Activated naive CD8-positive, alpha-beta T cell treated with anti-CD3 and anti-CD28 coated beads, Interleukin-2, amount 50 U/mL, for 16 hours (primary cell): ENCODE measurements at regions not wholly inside any gene's neighbourhood (a gene's known extent, or its start where the extent isn't known, plus 50 kb on each side); places are given as distances from the start of the nearest gene placed in this dataset.

Experiments used
- DNase-seq: peaks from one replicate; pipeline ENCODE4 v3.0.0-alpha.2; 2020; ENCODE audit warnings: low read depth, low spot score

DNA sequence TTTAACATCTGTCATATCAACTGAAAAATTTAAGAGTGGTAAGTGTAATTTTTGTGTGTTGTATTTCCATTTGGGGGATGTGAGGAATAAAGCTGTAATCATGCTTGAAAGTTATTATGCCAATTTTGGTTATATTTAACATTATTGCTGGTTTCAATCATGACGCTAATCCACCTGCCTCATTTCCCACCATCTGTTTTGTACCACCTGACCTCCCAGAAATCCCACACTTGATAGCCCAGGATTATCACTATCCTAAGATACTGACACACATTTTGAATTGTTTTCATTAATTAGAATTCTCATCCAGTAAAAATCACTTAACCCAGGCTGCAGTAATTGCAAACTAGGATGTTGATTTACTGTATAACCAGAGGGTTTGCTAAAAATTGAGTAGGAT, 1119.8 kb downstream of the AACS start:
- no peak for DNase-seq

DNA sequence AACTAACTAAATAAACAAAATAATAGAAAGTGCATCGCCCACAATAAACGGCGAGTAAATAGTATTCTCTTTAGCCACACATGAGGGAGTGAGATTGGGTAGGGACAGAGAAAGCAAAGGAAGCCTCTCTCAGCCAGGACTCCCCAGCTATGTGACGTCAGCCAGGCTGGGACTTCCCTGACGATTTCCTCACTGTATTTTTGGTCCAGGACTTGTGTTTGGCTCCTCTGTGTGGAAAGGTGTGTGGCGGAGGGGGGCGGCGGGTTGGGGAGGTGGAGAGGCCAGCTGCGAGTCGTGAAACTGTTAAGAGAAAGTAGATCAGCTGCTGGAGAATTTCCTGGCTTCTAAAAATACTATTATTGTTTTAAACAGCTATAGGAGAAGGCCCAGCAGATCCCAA, 1124.6 kb downstream of the AACS start:
- DNase-seq = no peak

DNA sequence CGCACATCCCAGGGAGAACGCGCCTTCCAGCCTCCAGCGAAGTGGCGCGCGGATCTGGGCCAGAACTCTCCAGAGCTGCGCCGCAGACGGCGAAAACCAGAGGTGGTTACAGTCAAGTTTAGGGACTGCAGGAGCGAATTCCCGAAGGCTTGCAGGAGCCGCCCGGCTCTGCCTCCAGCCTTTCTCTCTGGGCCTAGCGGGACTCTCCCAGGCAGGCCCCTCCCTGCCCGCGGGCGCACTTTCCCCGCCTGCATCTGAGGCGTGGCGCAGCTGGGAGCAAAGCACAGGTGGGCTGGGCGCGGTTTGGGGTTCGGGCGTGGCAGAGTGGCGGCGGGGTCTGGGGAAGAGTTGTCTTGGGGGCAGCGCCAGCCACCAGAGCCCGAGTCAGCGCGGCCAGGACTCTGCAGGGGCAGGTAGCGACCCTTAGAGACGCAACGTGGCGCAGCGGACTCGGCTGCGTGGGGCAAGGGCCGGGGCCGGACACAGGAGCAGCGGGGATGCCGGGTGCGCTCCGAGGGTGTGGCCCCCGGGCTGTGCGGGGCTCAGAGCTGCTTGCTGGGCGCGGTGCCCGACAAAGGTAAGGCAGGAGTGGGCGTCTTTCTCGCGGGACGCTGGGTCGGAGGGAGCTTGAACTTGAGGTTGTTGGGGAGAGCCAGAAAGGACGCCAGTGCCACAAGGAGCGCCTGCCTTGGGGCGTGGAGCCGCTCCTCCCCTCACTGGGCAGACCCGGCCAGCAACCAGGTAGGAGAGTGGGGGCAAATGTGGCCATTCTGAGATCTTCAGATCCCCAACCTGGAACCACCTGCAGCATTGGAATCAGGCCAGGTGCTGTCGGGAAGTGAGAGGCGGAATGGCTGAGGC, 1126.0 kb downstream of the AACS start:
- DNase-seq = no peak

DNA sequence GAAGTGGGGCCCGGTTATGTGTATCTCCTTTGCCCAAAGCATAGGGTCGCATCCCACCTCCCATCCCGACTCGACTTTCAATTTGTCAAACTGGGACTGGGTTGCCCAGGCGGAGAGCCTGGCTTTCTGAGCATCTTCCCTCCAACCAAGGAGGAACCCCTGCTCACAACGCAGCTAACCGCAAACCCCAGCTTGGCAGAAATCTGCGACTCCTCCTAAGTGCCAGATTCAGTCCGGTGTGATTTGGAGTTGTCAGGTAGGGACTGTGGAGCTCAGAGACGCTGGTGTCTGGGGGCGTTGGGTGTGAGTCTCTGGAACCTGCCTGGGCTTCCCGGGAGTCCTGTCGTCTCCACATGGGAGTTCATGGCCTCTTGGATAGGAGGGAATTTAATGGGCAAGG, 1126.7 kb downstream of the AACS start:
- DNase-seq = no peak

DNA sequence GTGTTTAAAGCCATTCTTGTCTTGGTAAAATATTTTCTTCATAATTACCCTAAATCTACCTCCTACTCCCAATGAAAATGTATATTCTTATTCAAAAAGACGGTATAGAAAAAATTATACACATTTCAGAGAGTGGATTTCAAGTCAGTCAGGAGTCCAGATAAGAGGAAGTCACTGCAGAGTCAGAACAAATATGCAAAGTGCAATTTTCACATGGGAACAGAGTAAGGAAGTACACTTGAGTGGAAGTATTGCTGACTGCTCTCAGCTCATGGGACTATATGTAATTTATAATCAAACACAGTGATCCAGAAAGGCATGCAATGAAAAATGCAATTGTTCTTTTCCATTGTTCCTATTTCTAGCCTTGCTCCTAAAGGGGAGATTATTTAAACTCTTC, 1128.0 kb downstream of the AACS start:
- DNase-seq = no peak

DNA sequence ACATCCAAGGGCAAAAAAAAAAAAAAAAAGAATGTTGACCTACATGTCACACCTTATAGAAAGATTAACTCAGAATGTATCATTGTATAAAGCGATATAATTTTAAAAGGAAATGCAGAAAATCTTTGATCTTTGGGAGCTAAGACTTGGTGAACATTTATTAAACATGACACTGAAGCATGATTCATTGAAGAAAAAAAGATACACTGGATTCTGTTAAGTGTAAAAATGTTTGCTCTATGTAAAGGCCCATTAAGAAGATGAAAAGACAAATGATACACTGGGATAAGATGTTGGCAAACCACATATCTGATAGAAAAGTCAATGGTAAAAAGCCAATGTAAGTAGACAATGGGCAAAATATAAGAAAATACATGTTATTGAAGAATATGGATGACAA, 1131.0 kb downstream of the AACS start:
- DNase-seq = no peak

DNA sequence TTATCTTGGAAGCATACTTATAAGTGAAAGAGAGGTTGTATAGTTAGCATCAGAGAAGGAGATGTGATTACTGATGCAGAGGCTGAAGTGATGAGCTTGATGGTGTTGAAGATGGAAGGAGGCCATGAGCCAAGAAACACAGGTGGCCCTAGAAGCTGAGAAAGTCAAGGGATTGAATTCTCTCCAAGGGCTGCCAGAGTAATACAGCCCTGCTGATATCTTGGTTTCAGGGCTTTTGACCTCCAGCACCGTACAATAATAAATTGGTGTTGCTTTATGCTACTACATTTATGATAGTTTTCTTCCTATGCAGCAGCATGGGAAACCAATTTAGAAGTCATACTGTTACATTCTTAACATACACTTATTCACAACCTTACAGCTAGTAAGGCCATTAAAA, 1133.3 kb downstream of the AACS start:
- DNase-seq = no peak

DNA sequence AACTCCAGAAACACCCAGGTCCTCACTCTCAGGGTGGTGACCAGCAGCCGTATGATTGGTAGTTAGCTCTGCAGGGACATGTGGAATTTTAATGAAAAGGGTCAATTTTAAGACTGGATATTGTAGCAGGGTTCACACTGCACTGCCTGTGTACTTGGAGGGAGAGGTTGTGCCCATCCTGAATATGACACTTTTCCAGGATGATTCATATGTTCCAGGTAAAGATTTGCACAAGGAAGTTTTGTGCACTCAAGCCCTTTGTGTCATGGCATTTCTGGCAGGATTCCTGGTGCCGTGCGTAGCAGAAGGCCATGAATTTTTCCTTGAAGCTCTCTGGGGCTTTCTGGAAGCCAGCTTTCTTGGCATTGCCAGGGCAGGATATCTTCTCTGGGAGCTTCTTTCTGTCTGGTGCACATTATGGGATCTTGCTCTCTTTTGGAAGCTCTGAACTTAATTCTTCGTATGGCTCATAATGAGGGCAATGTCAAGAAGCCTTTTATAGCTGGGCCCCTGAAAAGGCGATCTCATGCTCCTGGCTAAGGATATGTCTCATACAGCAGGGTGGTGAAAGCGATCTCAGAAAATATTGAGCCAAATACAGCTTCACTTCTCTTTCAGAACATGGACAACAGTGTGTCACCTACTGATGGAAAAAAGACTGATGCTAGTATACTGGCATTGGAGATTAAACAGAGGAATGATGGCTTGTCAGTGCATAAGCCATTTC, 1133.9 kb downstream of the AACS start:
- DNase-seq = no peak

DNA sequence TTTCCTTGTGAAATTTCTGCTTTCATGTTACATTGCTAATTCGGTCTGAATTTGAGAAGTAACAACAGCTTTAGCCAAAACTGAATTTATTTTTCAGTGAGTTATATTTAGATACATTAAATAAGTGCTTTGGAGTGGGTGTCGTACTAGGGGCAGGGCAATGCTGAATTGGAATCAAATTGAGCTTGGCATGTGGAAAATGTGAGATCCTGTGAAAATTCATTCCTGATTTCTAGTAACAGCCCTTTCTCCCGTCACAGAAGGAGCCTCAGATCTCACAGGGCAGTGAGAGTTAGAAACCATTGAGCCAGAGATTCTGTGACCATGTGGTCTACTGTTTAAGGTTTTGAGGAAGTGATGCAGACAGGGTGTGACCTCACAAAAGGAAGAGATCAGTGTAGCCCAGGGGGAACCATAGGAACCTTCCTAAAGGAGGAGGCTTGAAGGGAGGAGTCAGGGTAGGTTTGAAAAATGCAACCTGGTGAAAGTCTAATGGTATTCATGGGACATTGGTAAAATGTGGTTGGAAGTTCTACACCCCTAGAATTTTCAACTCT, 1136.8 kb downstream of the AACS start:
- DNase-seq = no peak

DNA sequence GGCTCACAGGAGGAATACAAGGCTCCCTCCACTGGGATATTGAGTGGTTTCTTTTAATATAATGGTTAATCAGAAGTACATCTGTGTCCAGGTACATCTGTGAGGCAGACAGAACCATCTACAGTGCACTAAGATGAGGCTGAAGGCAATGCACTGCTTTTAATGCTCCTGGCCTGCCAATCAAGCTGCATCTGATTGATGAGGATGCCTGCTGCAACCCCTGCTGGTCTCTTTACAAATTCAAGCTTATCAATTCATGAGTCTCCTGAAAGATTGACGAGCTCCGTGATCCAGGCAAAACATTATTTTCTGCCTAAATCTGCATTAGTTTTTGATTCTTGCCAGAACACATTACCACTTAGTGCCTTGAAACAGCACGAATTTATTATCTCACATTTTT, 1139.1 kb downstream of the AACS start:
- no peak for DNase-seq

DNA sequence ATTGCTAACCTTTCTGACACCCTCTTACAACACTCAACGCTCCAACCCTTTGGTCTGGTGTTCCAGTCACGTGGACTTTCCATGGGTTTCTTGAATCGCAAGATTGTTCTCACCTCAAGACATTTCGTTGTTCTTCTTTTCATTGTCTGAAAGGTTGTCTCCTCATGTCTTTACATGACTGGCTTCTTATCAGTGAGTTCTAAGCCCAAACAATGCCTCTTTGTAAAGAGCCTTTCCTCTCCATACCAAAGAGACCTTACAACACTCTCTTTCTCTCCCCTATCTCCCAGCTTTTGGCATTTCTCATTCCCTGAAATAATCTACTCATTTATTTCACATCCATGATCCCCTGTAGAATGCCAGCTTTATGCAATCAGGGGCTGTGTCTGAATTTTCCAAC, 1144.8 kb downstream of the AACS start:
- no peak for DNase-seq

DNA sequence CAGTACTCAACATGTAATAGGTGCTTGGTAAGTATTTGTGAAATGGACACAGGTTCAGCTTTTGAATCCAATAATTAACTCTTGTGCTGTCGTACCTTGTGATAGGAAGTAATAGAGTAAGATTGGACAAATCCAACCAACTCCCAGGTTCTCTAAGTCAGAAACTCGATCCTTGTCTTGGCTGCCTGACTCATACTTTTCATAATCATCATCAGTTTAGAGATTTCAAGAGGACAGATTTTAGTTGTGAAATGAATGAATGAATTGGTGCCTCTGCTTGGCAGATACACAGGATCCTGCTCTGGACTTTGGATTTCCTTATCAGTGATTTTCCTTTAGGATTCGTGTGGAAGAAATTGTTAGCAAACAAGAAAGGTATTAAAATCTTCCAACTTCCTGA, 1145.2 kb downstream of the AACS start:
- DNase-seq = no peak

DNA sequence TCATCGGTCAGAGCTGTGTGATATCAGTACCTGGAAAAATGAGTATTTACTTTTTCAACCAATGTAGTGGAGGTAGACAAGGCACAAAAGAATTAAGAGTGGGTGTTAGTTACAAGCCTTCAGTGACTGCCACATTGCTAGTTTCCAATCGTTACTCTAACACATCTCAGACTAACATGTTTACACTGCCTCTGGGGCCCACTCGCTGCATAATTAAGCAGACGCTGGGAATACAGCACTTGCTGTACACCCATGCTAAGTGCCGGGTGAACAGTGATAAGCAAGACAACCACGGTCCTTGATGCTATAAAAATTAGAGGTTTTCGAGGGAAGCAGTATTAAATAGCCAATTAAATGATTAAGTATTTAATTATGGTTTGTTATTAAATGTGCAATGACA, 1147.6 kb downstream of the AACS start:
- DNase-seq = no peak

DNA sequence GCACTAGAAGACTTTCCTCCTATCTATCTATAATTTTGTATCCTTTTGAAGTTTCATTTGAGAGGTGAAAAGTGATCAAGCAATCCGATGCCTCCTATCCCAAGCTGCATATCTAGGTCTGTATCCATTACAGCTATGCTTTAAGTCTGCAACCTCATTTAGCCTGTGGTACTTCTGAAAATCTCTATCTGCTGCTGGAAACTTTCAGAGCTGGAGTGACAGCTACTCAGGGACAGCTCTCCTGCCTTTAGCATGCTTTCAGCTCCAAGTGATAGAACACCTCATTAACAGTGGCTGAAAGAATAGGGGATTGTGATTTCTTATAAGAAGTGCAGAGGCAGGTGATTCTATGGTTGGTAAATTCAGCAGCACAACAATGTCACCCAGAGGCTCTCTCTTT, 1153.5 kb downstream of the AACS start:
- DNase-seq = no peak

DNA sequence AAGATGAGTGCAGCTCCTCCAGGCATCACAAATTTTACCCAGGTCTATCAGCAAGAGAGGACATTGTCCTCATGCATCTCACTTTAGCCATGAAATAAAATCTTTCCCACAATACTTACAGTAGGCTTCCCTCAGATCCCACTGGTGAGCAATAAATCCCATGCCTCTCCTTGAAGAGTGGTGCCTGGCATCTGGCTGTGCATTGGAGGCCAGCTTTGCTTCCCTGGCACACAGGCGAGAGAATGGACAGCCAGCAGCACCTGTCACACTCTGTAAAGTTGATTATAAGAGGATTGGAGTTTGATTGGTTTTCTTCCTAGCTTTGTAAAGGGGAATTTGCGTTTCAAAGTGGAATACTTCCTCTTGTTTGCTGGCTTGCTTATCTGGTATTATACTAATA, 1153.9 kb downstream of the AACS start:
- no peak for DNase-seq

DNA sequence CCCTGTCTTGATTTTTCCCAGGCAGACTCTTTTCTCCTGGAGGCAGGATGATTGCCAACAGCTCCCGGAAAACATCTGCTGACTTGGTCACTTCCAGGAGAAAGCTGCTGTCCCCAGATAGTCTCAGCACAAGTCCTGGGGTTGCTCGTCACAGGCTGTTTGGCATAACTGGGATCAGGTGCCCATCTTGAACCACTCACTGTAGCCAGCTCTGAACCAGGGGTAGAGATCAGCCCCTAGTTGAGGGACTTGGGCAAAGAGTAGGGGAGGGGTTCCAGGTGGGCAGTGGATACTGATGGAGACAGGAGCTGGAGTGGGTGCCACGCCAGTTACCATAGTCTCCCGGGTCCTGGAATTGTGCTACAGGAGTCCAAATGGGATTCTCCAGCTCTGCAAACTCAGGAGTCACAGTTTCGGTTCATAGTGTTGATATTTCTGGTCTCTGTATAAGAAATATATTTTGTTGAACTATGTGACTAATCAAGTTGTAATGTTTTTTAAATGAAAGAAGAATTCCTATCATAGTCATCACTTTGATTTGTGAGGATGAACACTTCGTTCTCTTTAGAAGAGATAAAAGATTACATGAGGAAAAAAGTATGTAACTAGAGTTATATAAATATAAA, 1154.5 kb downstream of the AACS start:
- DNase-seq = no peak

DNA sequence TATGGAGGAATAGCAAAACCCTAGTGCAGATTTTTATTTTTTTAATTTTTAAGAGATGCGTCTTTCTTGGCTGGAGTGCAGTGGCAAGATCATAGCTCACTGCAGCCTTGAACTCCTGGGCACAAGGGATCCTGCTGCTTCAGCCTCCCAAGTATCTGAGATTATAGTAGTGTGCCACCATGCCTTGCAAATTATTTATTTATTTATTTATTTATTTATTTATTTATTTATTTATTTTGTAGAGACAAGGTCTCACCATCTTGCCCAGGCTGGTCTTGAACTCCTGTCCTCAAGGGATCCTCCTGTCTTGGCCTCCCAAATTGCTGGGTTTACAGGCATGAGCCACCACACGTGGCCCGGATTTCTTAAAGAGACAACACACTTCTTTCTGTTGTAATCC, 1158.8 kb downstream of the AACS start:
- DNase-seq = no peak

DNA sequence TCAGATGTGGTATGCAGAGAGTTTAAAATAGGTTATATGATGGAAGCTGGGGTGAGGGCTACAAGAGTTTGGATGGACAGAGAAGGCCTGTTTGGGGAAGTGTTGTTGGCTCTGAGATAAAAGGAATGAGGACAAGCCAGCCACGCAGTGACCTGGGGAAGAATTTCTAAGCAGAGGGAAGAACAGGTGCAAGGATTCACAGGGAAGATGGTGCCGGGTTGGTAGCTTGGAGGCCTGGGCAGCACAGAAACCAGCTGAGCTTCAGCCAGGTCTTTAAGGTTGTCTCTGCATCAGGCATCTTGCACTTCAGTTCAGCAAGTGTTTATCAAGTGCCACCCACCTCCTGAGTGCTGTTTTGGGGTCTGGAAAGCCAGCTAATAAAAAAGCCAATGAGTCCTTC, 1163.7 kb downstream of the AACS start:
- DNase-seq = no peak

DNA sequence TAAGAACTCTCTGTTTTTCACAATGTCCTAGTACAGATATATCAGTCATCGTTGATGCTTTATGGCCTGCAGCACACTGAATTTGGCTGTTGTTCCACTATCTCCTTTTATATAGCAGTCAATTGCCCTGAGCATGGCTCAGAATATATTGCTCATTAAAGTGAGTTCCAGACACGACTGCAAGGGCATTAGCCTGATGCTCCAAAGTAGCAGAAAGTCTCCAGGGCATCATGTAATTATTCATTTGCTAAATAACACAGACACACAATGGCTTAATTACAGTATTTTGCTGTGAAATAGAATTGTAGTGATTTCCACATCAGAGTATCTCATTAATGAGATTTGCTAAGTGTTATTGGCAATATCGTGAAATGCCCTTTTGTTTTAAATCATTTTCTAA, 1167.5 kb downstream of the AACS start:
- DNase-seq = no peak

DNA sequence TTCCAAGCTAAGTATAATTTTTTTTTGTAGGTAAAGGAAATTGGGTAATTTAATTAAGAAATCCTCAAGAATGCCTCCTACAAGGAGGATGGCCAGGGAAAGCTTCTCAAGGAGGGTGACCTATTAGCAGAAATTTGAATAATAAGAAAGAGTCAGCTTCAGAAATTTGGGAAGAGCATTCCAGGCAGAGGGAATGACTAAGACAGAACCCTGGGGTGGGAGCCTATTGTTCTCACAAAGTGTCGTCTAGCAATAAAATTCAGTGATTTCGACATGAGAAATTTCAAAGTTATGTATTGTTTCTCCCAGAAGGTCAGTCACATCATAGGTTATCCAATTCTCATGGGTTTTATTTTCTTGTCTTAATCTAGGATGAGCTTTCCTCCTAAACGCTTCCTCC, 1168.4 kb downstream of the AACS start:
- DNase-seq = no peak

DNA sequence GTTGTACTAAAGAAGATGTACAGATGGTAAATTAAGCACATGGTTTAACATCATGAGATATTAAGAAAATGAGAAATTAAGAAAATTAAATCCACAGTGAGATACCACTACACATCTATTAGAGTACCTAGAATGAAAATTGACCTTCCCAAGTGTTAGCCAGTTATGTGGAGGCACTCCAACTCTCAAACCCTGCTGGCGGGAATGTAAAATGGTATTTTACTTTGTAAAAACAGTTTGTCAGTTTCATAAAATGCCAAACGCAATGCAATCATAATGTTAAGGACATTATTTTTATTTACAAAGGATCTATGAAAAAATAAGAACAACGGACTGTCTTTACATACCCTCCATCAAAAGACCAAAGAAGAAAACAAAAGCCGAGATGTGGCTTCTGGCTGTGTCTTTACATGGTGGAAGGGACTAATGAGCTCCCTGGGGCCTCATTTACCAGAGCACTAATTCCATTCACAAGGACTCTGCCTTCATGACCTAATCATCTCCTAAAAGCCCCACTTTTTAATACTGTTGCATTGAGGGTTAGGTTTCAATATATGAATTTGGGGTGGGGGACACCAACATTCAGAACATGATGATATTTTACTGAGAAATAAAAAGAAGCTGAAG, 1178.7 kb downstream of the AACS start:
- no peak for DNase-seq

DNA sequence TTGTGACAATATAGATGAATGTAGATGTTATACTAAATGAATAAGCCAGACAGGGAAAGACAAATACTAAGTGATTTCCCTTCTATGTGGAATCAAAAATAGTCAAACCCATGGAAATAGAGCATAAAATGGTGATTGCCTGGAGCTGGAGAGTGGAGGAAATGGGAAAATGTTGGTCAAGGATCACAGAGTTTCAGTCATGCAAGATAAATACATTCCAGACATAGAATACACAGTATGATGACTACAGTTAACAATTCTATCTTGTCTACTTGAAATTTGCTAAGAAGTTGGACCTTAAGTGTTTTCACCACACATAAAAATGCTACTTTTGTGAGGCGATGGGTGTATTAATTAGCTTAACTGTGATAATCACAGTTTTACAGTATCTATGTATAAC, 1182.7 kb downstream of the AACS start:
- no peak for DNase-seq
